IMR-90 (cell line): ENCODE measurements at regions not wholly inside any gene's neighbourhood (a gene's known extent, or its start where the extent isn't known, plus 50 kb on each side); places are given as distances from the start of the nearest gene placed in this dataset.

Experiments
- ATAC-seq: fragments of 200-7000 bp; cut with Tn5 transposase; 2 replicates; pipeline ENCODE4 v1.9.1; 2020; ENCODE audit warnings: low read depth, mild to moderate bottlenecking, moderate library complexity
- BruUV-seq: library from RNA; stranded (reverse); fragments of 400-500 nt; replicated peaks from 2 replicates; lab custom pipeline; 2021; lab: Mats Ljungman, UMichigan
- CTCF ChIA-PET: fragments of 300-600 bp; formaldehyde crosslinking; extraction: SDS; loops from one replicate; lab custom pipeline; 2021; ENCODE audit warnings: antibody characterized with exemption; lab: Yijun Ruan, JAX
- POLR2A ChIA-PET: fragments of 300-600 bp; sonication (Branson Sonifier 250); formaldehyde crosslinking; loops from one replicate; lab custom pipeline; 2022; ENCODE audit warnings: antibody characterized with exemption; ENCODE audit not compliant: unreplicated experiment; lab: Charles Lee
- DNase-seq: peaks from one replicate; pipeline ENCODE4 v3.0.0; 2013
- H2AFZ ChIP-seq: replicated peaks from 2 replicates; pipeline ENCODE3; 2013; ENCODE audit warnings: low read length, mild to moderate bottlenecking; ENCODE audit not compliant: poor library complexity
- H2AK5ac ChIP-seq: 2 replicates; pipeline ENCODE4 v1.6.1; 2013; ENCODE audit warnings: low read depth, low read length, inconsistent platforms
- H2AK9ac ChIP-seq: replicated peaks from 2 replicates; pipeline ENCODE3; 2013; ENCODE audit warnings: mild to moderate bottlenecking, low read depth, low read length, moderate library complexity; ENCODE audit not compliant: poor library complexity
- H2BK120ac ChIP-seq: 2 replicates; pipeline ENCODE4 v1.6.1; 2013; ENCODE audit warnings: low read depth, low read length, inconsistent platforms
- H2BK15ac ChIP-seq: 3 replicates; pipeline ENCODE4 v1.6.1; 2013; ENCODE audit warnings: low read depth, low read length, inconsistent platforms
- H2BK20ac ChIP-seq: 2 replicates; pipeline ENCODE4 v1.6.1; 2013; ENCODE audit warnings: low read depth, mild to moderate bottlenecking, inconsistent platforms, low read length, moderate library complexity
- H2BK5ac ChIP-seq: 2 replicates; pipeline ENCODE4 v1.6.1; 2013; ENCODE audit warnings: mild to moderate bottlenecking, low read depth, low read length, inconsistent platforms; ENCODE audit not compliant: poor library complexity, severe bottlenecking
- H3K14ac ChIP-seq: replicated peaks from 2 replicates; pipeline ENCODE4 v1.6.1; 2013; ENCODE audit warnings: low read depth, low read length, inconsistent platforms
- H3K18ac ChIP-seq: 2 replicates; pipeline ENCODE4 v1.6.1; 2013; ENCODE audit warnings: low read depth, low read length, control low read depth
- H3K23ac ChIP-seq: 2 replicates; pipeline ENCODE4 v1.6.1; 2013; ENCODE audit warnings: low read depth, low read length, inconsistent platforms
- H3K27ac ChIP-seq: 2 replicates; pipeline ENCODE4 v1.5.1; 2013; ENCODE audit warnings: mild to moderate bottlenecking, control low read depth, low read length; ENCODE audit not compliant: insufficient read depth
- H3K27me3 ChIP-seq: 2 replicates; pipeline ENCODE4 v1.6.1; 2013; ENCODE audit warnings: low read length; ENCODE audit not compliant: control insufficient read depth, insufficient read depth
- H3K36me3 ChIP-seq: 2 replicates; pipeline ENCODE4 v1.6.1; 2013; ENCODE audit warnings: low read length, mixed read lengths; ENCODE audit not compliant: control insufficient read depth, insufficient read depth
- H3K4ac ChIP-seq: 2 replicates; pipeline ENCODE4 v1.6.1; 2013; ENCODE audit warnings: low read depth, low read length, inconsistent platforms
- H3K4me1 ChIP-seq: 2 replicates; pipeline ENCODE4 v1.6.1; 2013; ENCODE audit warnings: low read length, mixed read lengths; ENCODE audit not compliant: control insufficient read depth, insufficient read depth
- H3K4me2 ChIP-seq: 2 replicates; pipeline ENCODE4 v1.6.1; 2013; ENCODE audit warnings: low read depth, mild to moderate bottlenecking, control low read depth, low read length, moderate library complexity
- H3K4me3 ChIP-seq: 2 replicates; pipeline ENCODE4 v1.5.1; 2013; ENCODE audit warnings: low read depth, mild to moderate bottlenecking, control low read depth, low read length, moderate library complexity; ENCODE audit not compliant: insufficient read depth
- H3K56ac ChIP-seq: 2 replicates; pipeline ENCODE4 v1.6.1; 2013; ENCODE audit warnings: low read length, inconsistent platforms; ENCODE audit not compliant: insufficient read depth; ENCODE audit errors: extremely low read depth
- H3K79me1 ChIP-seq, 2 experiments: 2 replicates each; pipeline ENCODE4 v1.6.1; 2013; ENCODE audit warnings: low read length in 2 of 2, inconsistent platforms in 1 of 2, low read depth in 1 of 2
- H3K9ac ChIP-seq: 2 replicates; pipeline ENCODE4 v1.6.1; 2013; ENCODE audit warnings: low read depth, low read length, control low read depth
- H3K9me1 ChIP-seq: 2 replicates; pipeline ENCODE4 v1.6.1; 2013; ENCODE audit warnings: low read length, inconsistent platforms; ENCODE audit not compliant: insufficient read depth
- H3K9me3 ChIP-seq: 2 replicates; pipeline ENCODE4 v1.6.1; 2013; ENCODE audit warnings: low read length; ENCODE audit not compliant: control insufficient read depth, insufficient read depth
- H4K20me1 ChIP-seq: 2 replicates; pipeline ENCODE4 v1.6.1; 2013; ENCODE audit warnings: low read length, inconsistent platforms; ENCODE audit not compliant: insufficient read depth
- H4K5ac ChIP-seq: 2 replicates; pipeline ENCODE4 v1.6.1; 2013; ENCODE audit warnings: mild to moderate bottlenecking, low read depth, low read length, control low read depth
- H4K8ac ChIP-seq, 2 experiments: 2 replicates each; pipeline ENCODE4 v1.6.1; 2013; ENCODE audit warnings: low read depth in 2 of 2, low read length in 2 of 2, control low read depth in 1 of 2, inconsistent platforms in 1 of 2
- H4K91ac ChIP-seq: 2 replicates; pipeline ENCODE4 v1.6.1; 2013; ENCODE audit warnings: low read depth, low read length, inconsistent platforms; ENCODE audit not compliant: insufficient read depth
- BHLHE40 ChIP-seq: fragments of 150-350 bp; IDR thresholded peaks from 2 replicates; pipeline ENCODE4 v1.6.1; 2016; ENCODE audit warnings: mild to moderate bottlenecking, low read depth, low read length
- CEBPB ChIP-seq: IDR thresholded peaks from 2 replicates; pipeline ENCODE4 v1.6.1; 2012; ENCODE audit warnings: low read depth, low read length, improper control_type of control experiment
- CHD1 ChIP-seq: IDR thresholded peaks from 2 replicates; pipeline ENCODE4 v1.6.1; 2012; ENCODE audit warnings: low read depth, low read length, improper control_type of control experiment
- CTCF ChIP-seq: conservative IDR thresholded peaks from 2 replicates; pipeline ENCODE4 v1.5.1; 2012; ENCODE audit warnings: mild to moderate bottlenecking, low read depth, low read length, improper control_type of control experiment
- ELK1 ChIP-seq: fragments of 150-350 bp; IDR thresholded peaks from 2 replicates; pipeline ENCODE4 v1.6.1; 2016; ENCODE audit warnings: low read depth, mild to moderate bottlenecking, low read length, moderate library complexity, borderline replicate concordance
- FOS ChIP-seq: fragments of 150-350 bp; IDR thresholded peaks from 2 replicates; pipeline ENCODE4 v1.6.1; 2016; ENCODE audit warnings: low read depth, low read length
- MAFK ChIP-seq: IDR thresholded peaks from 2 replicates; pipeline ENCODE4 v1.6.1; 2012; ENCODE audit warnings: low read depth, low read length, improper control_type of control experiment
- MAZ ChIP-seq: IDR thresholded peaks from 2 replicates; pipeline ENCODE4 v1.6.1; 2012; ENCODE audit warnings: low read depth, mild to moderate bottlenecking, low read length, improper control_type of control experiment, moderate library complexity, borderline replicate concordance
- MXI1 ChIP-seq: IDR thresholded peaks from 2 replicates; pipeline ENCODE4 v1.6.1; 2012; ENCODE audit warnings: low read depth, mild to moderate bottlenecking, low read length, moderate library complexity, borderline replicate concordance
- NFE2L2 ChIP-seq: fragments of 150-350 bp; IDR thresholded peaks from 2 replicates; pipeline ENCODE4 v1.6.1; 2016; ENCODE audit warnings: low read depth, mild to moderate bottlenecking, low read length
- POLR2A ChIP-seq: IDR thresholded peaks from 2 replicates; pipeline ENCODE4 v1.6.1; 2012; ENCODE audit warnings: mild to moderate bottlenecking, low read depth, low read length
- RAD21 ChIP-seq: IDR thresholded peaks from 2 replicates; pipeline ENCODE4 v1.6.1; 2012; ENCODE audit warnings: low read length, improper control_type of control experiment
- RCOR1 ChIP-seq: IDR thresholded peaks from 2 replicates; pipeline ENCODE4 v1.6.1; 2012; ENCODE audit warnings: mild to moderate bottlenecking, low read length, improper control_type of control experiment; ENCODE audit not compliant: insufficient replicate concordance
- RFX5 ChIP-seq: IDR thresholded peaks from 2 replicates; pipeline ENCODE4 v1.8.0; 2012; ENCODE audit warnings: low read depth, mild to moderate bottlenecking, low read length, moderate library complexity
- SMC3 ChIP-seq: fragments of 150-350 bp; IDR thresholded peaks from 2 replicates; pipeline ENCODE4 v1.6.1; 2016; ENCODE audit warnings: low read depth, mild to moderate bottlenecking, antibody characterized with exemption, low read length, moderate library complexity
- USF2 ChIP-seq: fragments of 150-350 bp; IDR thresholded peaks from 2 replicates; pipeline ENCODE4 v1.6.1; 2017; ENCODE audit warnings: mild to moderate bottlenecking, antibody characterized with exemption, low read length, low read depth
- WGBS, 2 experiments: methylation state at CpG; one replicate each; pipeline versions ENCODE4 v1.1.5 to v1.1.7; 2013; ENCODE audit warnings: missing lambda C conversion rate in 2 of 2; ENCODE audit not compliant: insufficient read length in 1 of 2; ENCODE audit errors: extremely low coverage in 2 of 2; 5-methylcytosine and 5-hydroxymethylcytosine counted together
- dilution Hi-C: fragments of 300-500 bp; cut with HindIII; formaldehyde crosslinking; loops from one replicate; pipeline ENCODE4 v1.14.3; 2018; ENCODE audit warnings: low sequenced_read_pairs; ENCODE audit not compliant: unreplicated experiment
- in situ Hi-C: fragments of 300-500 bp; cut with MboI; formaldehyde crosslinking; loops from 3 replicates; pipeline ENCODE4 v1.14.3; 2019; ENCODE audit warnings: low sequenced_read_pairs, inconsistent platforms, mixed read lengths
- intact Hi-C: fragments of 100-400 bp; cut with micrococcal nuclease; formaldehyde crosslinking; loops from 2 replicates; pipeline ENCODE4 v1.10.0; 2022

DNA sequence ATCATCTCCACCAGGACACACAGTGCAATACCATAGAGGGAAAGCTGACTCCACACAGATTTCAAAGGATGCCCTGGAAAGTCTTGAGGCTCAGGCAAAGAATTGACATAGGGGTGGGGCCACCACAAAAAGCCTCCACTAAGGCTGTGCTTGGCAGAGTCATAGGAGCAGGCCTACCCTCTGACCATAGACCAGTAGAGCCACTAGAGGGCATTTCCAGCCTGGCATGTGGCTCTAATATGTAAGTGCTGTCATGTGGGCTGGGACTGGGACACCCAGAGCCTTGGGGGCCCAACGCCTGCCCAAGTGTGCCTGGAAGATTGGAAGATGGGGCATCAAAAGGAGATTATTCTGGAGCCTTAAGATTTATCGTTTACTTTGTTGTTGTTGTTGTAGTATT, 726.0 kb downstream of the DNAH5 start:
- Histone ChIP-seq H3K9me1 (no peaks in the 10 kb centered on the region), H3K4me3 (no peak overlapping the region), H3K4me2 (no peak overlapping the region), H4K20me1 (no peaks in the 10 kb centered on the region), H3K9ac (no peak overlapping the region), H4K8ac (no peak overlapping the region), H3K4ac (no peak overlapping the region), H4K91ac (no peak overlapping the region), H2BK5ac (no peak overlapping the region), H3K79me1 (no peaks in the 10 kb centered on the region), H3K23ac (no peak overlapping the region), H2AK5ac (no peak overlapping the region), H4K5ac (no peak overlapping the region), H3K14ac (no peak overlapping the region), H2BK15ac (no peak overlapping the region), H2AK9ac (no peak overlapping the region), H3K27ac (no peak overlapping the region), H2AFZ (no peak overlapping the region), H3K9me3 (no peaks in the 10 kb centered on the region), H2BK20ac (no peak overlapping the region), H2BK120ac (no peak overlapping the region), H3K18ac (no peak overlapping the region), H3K4me1 (no peaks in the 10 kb centered on the region), H3K27me3 (no peaks in the 10 kb centered on the region), H3K36me3 (no peaks in the 10 kb centered on the region), H3K56ac (no peak overlapping the region)
- dilution Hi-C loops = no loop called here
- DNase-seq = no peak
- WGBS, 2 experiments = no CpG with 5 or more reads among the region's 2 CpGs
- no peak for ATAC-seq
- intact Hi-C loops = no loop called here
- POLR2A ChIA-PET = no interaction called here
- TF ChIP-seq BHLHE40 = no peak
- no peak for TF ChIP-seq NFE2L2
- TF ChIP-seq POLR2A = no peak
- no peak for TF ChIP-seq MXI1
- no peak for TF ChIP-seq FOS
- TF ChIP-seq CHD1 = no peak
- TF ChIP-seq USF2 = no peak
- TF ChIP-seq RAD21 = 0 out of 2 replicates have a peak, but pooled peaks have one; percentile 27
- no peak for TF ChIP-seq RCOR1
- peak; percentile 17; the same call in 1 of the 2 replicates for TF ChIP-seq CTCF
- TF ChIP-seq MAZ = no peak
- TF ChIP-seq RFX5 = no peak
- no peak for TF ChIP-seq MAFK
- TF ChIP-seq CEBPB = no peak
- TF ChIP-seq ELK1 = no peak
- peak; percentile 9; the same call in 1 of the 2 replicates for TF ChIP-seq SMC3
- no TSS peak for BruUV-seq
- in situ Hi-C loops = no loop called here
- CTCF ChIA-PET = no interaction called here
